Islet precursor cell (in vitro differentiated cells): ENCODE measurements at regions not wholly inside any gene's neighbourhood (a gene's known extent, or its start where the extent isn't known, plus 50 kb on each side); places are given as distances from the start of the nearest gene placed in this dataset.

ENCODE experiments used
- DNase-seq: peaks from one replicate; pipeline ENCODE4 v3.0.0-alpha.2; 2018

GRCh38 chr12:92339198-92339821 lies 193.7 kb upstream of the BTG1 start:
- DNase-seq: no peak

DNA sequence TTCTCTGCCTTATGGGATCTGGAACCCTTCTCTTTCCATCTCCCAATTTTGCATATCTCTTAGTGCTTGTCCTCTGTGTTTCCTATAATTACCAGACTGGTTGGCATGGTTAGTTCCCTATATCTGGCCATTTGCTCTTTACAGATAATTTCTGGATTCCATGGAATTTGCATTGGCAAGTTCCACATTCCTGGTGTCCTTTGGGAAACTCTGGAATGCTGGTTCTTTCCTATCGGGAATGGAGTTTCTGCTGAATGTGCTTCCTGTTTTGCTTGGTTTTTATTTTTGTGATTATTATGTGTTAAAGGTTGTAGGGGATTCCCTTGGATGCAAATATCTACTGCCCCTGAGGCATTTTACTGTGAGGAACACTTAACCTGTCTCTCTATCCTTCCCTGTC lies 193.0 kb upstream of the BTG1 start:
- no peak for DNase-seq

DNA sequence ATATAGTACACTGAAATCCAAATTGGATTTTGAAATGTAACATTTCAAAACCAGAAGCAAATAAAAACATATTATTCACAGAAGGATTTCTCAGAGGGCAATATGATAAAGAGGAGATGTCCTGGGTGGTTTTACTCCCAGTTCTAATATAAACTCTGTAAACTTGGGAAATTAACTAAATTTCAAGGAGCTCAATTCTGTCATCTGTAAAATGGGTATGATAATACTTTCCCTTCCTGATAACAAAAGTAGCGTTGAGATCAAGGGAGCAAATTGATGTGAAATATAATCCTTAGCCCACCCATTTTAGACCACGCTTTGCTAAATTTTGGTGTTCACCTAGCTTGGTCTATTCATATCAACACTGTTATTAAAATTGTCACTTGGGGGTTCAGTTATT lies 192.5 kb upstream of the BTG1 start:
- no peak for DNase-seq

- DNase-seq: no peak
Observed at GRCh38 chr12:92337128-92337527, 191.5 kb upstream of the BTG1 start.

DNA sequence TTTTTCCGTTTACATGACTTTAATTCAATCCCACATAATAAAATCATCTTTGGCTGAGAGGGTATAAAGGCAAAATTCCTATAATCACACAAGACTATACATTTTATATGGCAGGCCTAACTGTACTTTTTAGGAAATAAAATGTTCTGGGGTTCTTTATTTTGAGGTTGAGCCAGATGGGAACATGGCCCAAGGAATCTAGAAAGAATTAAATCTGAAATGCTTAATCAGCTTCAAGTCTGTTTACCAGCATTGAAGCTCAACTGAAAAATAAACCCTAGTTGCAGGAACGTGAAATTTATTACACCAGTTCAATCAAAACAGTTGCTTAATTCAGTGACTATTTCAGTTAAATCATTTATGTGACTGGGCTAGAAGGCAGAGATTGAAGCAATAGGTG lies 191.0 kb upstream of the BTG1 start:
- DNase-seq: no peak

DNA sequence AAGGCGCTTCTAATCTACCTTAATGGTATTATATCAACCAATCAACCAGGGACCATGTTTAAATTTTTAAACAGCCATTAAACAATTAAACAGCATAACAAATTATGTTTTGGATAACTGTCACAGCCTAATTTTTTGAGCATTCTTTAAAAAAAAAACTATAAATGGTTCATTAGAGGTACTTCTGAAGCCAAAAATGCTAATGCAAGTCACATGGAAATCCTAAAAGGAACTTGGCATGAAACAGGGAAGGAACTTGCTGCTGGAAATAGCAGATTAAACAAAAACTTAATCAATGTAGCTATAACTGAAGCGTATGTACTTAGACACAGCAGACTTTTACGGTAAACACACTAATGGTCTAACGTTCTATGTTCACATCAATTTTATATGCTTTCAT lies 190.2 kb upstream of the BTG1 start:
- DNase-seq: no peak

GRCh38 chr12:92334552-92334951 lies 188.9 kb upstream of the BTG1 start:
- DNase-seq: no peak

DNA sequence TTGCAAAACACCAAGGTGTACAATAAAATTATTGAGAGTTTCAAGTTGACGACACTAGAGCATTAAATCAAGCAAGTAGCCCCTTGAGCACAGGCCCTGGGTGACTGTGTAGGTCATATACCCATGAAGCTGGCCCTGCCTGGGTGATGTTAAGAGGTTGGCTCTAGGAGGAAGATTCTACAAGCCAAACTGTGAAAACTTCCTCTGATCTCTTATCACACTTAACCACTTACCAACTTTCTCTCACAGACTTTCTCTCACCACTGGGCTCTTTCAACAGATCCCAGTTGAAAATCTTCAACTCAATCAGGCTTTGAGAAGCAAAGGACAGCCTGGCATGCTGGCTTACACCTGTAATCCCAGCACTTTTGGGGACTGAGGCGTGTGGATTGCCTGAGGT lies 186.9 kb upstream of the BTG1 start:
- peak; percentile 29 for DNase-seq

DNA sequence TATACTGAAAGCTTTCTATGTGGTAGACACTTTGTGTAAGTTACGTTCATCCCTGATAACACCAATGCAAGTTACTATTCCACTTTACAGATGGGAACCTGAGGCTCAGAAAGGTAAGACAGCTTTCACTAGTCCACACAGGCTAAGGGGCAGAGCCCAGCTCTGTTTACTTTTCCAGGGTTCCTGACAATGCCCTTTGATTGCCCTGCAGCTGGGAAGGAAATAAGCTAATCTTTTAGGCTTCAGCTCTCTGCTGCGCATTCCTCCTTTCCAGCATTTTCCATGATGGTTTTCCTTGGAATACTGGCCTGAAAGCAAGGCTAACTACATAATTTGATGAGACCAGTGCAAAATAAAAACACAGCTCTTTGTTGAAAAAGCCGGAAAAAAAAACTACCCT lies 185.7 kb upstream of the BTG1 start:
- DNase-seq: no peak

DNA sequence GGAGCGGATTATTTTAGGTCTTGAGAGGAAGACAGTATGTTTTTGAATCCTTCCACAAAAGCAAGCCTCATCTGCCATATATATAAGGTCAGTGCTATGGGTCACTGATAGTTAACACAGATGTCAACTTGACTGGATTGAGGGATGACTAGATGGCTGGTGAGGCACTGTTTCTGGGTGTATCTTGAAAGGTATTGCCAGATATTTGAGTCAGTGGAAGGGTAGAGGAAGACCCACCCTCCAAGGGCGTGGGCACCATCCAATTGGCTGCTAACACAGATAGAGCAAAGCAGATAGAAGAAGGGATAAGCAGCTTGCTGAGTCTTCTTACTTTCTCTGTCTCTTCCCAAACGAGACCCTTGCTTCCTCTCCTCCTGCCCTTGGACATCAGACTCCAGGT lies 185.0 kb upstream of the BTG1 start:
- DNase-seq: peak; percentile 35

DNA sequence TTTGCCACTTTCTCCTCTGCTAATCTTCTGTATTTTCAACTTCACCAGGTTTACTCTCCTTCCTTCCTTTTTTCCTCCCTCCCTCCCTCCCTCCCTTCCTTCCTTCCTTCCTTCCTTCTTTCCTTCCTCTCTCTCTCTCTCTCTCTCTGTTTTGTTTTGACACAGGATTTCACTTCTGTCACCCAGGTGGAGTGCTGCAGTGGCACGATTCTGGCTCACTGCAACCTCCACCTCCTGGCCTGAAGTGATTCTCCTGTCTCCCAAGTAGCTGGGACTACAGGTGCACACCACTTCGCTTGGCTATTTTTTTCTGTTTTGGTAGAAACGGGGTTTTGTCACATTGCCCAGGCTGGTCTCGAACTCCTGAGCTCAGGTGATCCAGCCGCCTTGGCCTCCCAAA lies 181.2 kb upstream of the BTG1 start:
- no peak for DNase-seq

DNA sequence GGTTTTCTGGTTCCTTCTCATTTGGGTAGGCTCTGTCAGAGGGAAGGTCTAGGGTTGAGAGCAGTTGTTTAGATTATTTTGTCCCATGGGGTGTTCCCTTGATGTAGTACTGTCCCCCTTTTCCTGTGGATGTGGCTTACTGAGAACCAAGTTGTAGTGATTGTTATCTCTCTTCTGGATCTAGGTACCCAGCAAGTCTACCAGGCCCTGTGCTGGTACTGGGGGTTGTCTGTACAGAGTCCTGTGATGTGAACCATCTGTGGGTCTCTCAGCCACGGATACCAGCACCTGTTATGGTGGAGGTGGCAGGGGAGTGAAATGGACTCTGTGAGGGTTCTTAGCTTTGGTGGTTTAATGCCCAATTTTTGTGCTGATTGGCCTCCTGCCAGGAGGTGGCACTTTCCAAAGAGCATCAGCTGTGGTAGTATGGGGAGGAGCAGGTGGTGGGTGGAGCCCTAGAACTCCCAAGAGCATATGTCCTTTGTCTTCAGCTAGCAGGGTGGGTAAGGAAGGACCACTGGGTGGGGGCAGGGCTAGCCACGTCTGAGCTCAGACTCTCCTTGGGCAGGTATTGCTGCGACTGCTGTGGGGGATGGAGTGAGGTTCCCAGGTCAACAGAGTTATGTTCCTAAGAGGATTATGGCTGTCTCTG lies 179.3 kb upstream of the BTG1 start:
- no peak for DNase-seq

DNA sequence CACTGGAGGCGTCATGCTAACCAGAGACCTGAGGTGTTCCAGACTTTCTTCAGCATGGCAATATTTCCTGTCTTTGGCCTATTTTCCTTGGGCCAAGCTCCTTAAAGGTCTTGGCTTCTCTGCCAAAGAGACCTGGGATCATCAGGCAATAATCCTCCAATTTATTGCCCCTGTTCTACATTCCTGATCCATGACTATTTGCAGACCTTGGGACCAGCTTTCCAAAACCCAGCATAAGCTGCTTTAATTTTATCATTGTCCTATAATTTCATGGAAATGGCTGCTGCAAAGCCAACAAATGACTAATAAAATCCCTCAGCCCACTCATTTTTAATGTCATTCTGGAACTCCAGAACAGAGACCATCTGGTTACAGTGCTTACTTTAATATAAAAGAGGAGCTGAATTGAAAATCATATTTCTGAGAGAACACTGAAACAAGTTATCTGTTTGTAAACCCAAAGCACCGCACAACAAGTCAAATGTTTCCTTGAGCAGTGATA lies 166.9 kb upstream of the BTG1 start:
- no peak for DNase-seq

- no peak for DNase-seq
Observed at GRCh38 chr12:92304371-92305055, 158.9 kb upstream of the BTG1 start.

DNA sequence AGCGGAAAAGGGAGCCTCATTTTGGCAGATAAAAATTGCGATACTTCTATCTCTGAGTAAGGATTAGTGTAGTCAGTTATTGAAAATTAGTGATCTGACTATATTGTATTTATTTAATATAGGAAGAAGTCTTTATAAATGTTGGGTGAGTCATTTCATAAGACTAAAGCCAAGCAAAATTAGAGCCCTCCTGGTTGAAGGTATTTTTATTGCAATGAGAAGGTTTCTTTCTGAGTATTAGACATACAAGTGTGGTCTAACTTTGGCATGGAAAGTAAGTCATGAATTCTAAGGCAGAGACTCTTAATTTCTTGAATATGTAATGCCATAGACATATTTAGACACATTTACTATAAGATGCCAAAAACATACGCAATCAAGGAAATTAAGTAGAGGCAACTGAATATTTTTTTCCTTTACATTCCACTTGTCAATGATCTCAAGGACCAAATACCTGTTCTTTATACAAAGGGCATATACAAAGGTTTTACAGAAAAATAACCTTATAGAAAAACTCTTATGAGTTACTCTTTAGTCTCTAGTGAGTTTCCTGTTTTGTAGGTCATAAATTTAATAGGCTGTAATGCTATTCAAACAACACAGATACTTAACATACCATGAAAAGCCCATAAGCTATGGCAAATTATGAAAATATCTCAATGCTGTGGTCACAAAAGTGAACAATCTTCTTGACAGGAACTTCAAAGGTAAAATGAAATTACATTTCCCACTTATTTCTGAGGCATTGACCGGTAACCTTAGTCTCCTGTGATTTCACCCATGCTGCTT lies 156.6 kb upstream of the BTG1 start:
- DNase-seq: no peak

DNA sequence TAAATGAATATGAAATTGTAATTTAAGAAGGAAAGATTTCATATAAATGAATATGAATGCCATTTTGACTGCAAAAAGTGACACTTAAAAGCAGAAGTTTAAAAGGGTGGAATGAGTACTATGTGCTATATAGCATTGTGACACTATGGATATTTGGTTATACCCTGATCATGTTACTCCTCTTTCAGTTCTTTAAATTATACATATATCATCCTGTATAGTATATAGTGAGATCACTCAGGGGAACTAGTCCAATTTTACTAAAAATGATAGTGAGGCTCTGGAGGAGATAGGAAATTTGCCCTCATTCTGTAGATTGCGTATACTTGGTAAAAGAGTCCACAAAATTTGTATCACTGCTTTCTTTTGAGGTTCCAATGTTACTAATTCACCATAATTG lies 155.7 kb upstream of the BTG1 start:
- DNase-seq: no peak

- DNase-seq: no peak
Observed at GRCh38 chr12:92300777-92301176, 155.1 kb upstream of the BTG1 start.

GRCh38 chr12:92299744-92300143 lies 154.1 kb upstream of the BTG1 start:
- no peak for DNase-seq

DNA sequence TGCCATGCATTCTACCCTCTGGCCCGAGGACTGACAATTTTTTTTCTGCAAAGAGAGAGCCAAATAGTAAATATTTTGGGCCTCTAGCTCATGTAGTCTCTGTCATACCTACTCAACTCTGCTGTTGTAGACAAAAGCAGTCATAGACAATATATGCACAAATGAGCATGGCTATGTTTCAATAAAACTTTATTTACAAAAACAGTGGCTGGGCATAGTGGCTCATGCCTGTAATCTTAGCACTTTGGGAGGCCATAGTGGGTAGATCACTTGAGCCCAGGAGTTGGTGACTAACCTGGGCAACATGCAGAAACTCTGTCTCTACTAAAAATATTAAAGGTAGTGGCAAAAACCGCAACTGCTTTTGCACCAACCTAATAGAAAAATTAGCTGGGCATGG lies 153.7 kb upstream of the BTG1 start:
- DNase-seq: no peak

DNA sequence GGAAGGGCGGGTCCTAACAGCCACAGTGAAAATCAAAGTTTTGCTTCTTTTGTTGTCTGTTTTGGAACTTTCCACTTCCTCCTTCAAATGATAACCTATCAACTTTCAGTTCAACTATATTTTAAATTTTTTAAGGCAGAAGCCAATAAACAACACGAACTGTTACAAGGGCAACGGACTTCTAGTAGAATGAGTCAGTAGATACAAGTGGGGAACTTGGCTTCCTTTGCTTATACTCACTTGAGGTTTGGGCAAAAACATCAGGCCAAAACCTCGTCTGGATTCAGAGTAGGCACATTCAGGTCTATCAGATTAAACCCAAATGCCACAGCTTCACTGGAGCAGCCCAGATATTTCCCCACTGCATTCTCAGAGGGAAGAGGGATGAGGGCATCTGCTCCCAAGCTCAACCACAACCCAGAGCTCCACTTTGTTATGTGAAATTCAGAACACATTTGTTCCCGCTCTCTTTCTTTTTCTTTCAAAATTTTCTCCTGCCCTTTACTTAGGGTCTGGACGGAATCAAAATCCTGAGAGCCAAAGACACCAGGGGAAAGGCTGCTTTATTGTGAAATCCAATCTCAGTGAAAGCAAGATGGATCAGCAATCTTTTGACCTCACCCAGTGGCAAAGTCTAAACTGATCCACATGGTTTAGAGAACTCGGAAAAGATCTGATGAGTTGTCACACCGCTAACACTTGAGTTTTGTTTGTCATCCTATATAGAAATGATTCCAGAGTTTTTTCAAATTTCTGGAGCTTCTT lies 152.5 kb upstream of the BTG1 start:
- DNase-seq: no peak

GRCh38 chr12:92297405-92297804 lies 151.8 kb upstream of the BTG1 start:
- no peak for DNase-seq

GRCh38 chr12:92295523-92295922 lies 149.9 kb upstream of the BTG1 start:
- peak; percentile 64 for DNase-seq
